GM12865 (cell line): ENCODE measurements at regions not wholly inside any gene's neighbourhood (a gene's known extent, or its start where the extent isn't known, plus 50 kb on each side); places are given as distances from the start of the nearest gene placed in this dataset.
A peak's percentile ranks its signal among the peaks of the same experiment; 100 is the strongest.

Source experiments
- DNase-seq: peaks from one replicate; pipeline ENCODE4 v3.0.0; 2010; ENCODE audit warnings: low read depth
- H3K4me3 ChIP-seq: 2 replicates; pipeline ENCODE4 v1.5.1; 2011; ENCODE audit warnings: mild to moderate bottlenecking, low read depth, low read length, control low read depth
- TF ChIP-seq, protein P1 (sequence below): IDR thresholded peaks from 2 replicates; pipeline ENCODE4 v1.5.1; 2011; ENCODE audit warnings: low read length, control low read depth, low read depth, inconsistent platforms; ENCODE audit not compliant: insufficient read depth; ENCODE audit errors: missing control alignments

DNA sequence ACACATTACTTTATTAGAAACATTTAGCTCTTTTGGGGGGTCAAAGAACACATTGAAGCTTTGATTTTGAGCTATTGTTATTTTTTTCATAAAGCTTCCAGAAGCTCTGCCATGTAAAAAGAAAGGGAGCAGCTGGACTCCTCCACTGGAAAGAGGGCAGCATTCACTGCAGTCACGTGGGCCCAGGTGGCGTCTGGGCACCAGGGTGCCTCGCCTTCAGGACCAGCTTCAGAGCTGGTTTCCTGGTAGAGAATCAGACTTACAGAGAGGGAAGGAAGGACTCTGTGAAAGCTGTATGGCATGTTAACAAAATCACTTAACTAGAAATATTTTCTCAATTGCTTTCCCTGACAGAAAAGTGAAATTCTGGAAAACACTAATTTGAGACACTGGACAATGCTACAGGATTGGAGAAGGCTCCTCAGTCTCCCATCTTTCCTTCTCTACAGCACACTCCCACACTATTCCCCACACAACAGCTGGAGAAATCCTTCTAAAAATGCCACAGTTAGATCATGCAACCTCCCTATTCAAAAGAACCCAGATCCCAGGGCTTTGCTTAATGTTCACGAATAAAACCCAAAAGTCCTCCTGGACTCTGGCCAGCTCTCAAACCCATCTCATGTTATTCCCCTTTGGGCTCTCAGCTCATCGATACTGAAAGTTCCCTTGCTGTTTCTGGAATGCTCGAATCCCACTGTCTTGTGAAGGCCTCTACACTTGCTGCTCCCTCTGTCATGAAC, 83.2 kb downstream of the NFKBIZ start:
- DNase-seq: no peak
- TF ChIP-seq, protein P1, sequence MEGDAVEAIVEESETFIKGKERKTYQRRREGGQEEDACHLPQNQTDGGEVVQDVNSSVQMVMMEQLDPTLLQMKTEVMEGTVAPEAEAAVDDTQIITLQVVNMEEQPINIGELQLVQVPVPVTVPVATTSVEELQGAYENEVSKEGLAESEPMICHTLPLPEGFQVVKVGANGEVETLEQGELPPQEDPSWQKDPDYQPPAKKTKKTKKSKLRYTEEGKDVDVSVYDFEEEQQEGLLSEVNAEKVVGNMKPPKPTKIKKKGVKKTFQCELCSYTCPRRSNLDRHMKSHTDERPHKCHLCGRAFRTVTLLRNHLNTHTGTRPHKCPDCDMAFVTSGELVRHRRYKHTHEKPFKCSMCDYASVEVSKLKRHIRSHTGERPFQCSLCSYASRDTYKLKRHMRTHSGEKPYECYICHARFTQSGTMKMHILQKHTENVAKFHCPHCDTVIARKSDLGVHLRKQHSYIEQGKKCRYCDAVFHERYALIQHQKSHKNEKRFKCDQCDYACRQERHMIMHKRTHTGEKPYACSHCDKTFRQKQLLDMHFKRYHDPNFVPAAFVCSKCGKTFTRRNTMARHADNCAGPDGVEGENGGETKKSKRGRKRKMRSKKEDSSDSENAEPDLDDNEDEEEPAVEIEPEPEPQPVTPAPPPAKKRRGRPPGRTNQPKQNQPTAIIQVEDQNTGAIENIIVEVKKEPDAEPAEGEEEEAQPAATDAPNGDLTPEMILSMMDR: no peak

GRCh38 chr3:101936419-101937356, 87.4 kb downstream of the NFKBIZ start:
- TF ChIP-seq, protein P1: no peak
- peak overlapping the region; percentile 8; the same call in 1 of the 2 replicates for H3K4me3 ChIP-seq
- peak; percentile 91 for DNase-seq

More for the DNA sequence above, 83.2 kb downstream of the NFKBIZ start:
- H3K4me3 ChIP-seq: no peak overlapping the region

GRCh38 chr3:101938262-101938847, 89.0 kb downstream of the NFKBIZ start:
- TF ChIP-seq, protein P1: no peak
- H3K4me3 ChIP-seq: no peak overlapping the region
- peak; percentile 46 for DNase-seq

GRCh38 chr3:101939361-101940049, 90.2 kb downstream of the NFKBIZ start:
- H3K4me3 ChIP-seq: no peak overlapping the region

GRCh38 chr3:101940521-101941317, 91.4 kb downstream of the NFKBIZ start:
- no peak for DNase-seq
- TF ChIP-seq, protein P1: no peak
- H3K4me3 ChIP-seq: no peak overlapping the region

More at GRCh38 chr3:101939361-101940049, 90.2 kb downstream of the NFKBIZ start:
- DNase-seq: no peak
- TF ChIP-seq, protein P1: no peak
